Transverse colon (tissue), 4 donors: ENCODE measurements at regions not wholly inside any gene's neighbourhood (a gene's known extent, or its start where the extent isn't known, plus 50 kb on each side); places are given as distances from the start of the nearest gene placed in this dataset.

Source experiments
- CTCF ChIP-seq, 5 experiments: fragments of 200-600 bp in 3 of 5; fragments of 450-650 bp in 2 of 5; sonication (generic) in 3 of 5; IDR thresholded peaks; 1 replicate in 2 of 5; 2 replicates in 3 of 5; pipeline ENCODE4 v1.5.1; 2016 to 2017; ENCODE audit warnings: antibody characterized with exemption in 5 of 5, inconsistent platforms in 3 of 5, mild to moderate bottlenecking in 2 of 5, moderate library complexity in 1 of 5
- POLR2A ChIP-seq: fragments of 450-650 bp; IDR thresholded peaks from one replicate; pipeline ENCODE4 v1.6.1; 2016; ENCODE audit warnings: antibody characterized with exemption, mild to moderate bottlenecking, moderate library complexity
- POLR2AphosphoS5 ChIP-seq, 3 donors: sonication (generic); formaldehyde crosslinking; IDR thresholded peaks; one replicate each; pipeline ENCODE4 v1.6.1; 2016; ENCODE audit warnings: antibody characterized with exemption in 3 of 3

GRCh38 chr12:47545938-47546609, 159.8 kb downstream of the RPAP3 start:
- no peak for TF ChIP-seq POLR2A
- TF ChIP-seq CTCF (IDR thresholded peaks at IDR 0.05): no peak
- TF ChIP-seq POLR2AphosphoS5 (IDR thresholded peaks at IDR 0.05): no peak
